KBM-7 (cell line): ENCODE measurements at regions not wholly inside any gene's neighbourhood (a gene's known extent, or its start where the extent isn't known, plus 50 kb on each side); places are given as distances from the start of the nearest gene placed in this dataset.
"Not testable (repeated sequence)": the region's sequence is repeated elsewhere in the genome, so short reads cannot be mapped to it uniquely, and the experiment has no call there.

Experiments
- DNase-seq: peaks from one replicate; pipeline ENCODE4 v3.0.0-alpha.2; 2015
- in situ Hi-C: fragments of 300-500 bp; cut with MboI; formaldehyde crosslinking; loops from 2 replicates; pipeline ENCODE4 v1.14.3; 2020; ENCODE audit warnings: low sequenced_read_pairs, low pct_unique_long_range_greater_than_20kb, mixed read lengths

DNA sequence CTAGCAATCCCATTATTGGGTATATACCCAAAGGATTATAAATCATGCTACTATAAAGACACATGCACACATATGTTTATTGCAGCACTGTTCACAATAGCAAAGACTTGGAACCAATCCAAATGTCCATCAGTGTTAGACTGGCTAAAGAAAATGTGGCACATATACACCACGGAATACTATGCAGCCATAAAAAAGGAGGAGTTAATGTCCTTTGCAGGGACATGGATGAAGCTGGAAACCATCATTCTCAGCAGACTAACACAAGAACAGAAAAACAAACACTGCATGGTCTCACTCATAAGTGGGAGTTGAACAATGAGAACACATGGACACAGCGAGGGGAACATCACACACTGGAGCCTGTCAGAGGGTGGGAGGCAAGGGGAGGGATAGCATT, 113.4 kb upstream of the HEY2 start:
- DNase-seq, in situ Hi-C loops: not testable (repeated sequence)

- in situ Hi-C loops = no loop called here
- no peak for DNase-seq
These were observed 112.8 kb upstream of the HEY2 start for GRCh38 chr6:125636671-125637070.

DNA sequence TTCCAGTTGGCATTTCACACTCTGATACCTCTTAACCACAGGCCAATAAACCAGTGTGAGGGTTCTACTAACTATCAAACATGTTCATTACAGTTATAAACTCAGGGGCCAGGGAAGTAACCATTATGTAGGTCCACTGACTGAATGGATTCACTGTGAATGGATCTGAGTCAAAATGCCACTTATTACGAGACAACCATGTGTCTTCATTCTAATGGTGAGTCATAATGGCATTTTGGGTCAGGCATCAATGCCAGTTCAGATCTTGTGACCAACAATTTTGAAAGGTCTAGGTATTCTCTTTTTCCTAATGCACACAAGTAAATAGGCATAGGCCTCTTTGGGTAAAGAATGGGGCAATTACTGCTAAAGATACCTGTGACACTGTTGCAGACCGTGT, 112.2 kb upstream of the HEY2 start:
- in situ Hi-C loops = no loop called here
- no peak for DNase-seq

- no peak for DNase-seq
- in situ Hi-C loops = no loop called here
These were observed 109.9 kb upstream of the HEY2 start for GRCh38 chr6:125639466-125640020.

- no peak for DNase-seq
- in situ Hi-C loops = no loop called here
These were observed 108.8 kb upstream of the HEY2 start for GRCh38 chr6:125640441-125641150.

GRCh38 chr6:125643967-125644661, 105.3 kb upstream of the HEY2 start:
- DNase-seq, in situ Hi-C loops: not testable (repeated sequence)

DNA sequence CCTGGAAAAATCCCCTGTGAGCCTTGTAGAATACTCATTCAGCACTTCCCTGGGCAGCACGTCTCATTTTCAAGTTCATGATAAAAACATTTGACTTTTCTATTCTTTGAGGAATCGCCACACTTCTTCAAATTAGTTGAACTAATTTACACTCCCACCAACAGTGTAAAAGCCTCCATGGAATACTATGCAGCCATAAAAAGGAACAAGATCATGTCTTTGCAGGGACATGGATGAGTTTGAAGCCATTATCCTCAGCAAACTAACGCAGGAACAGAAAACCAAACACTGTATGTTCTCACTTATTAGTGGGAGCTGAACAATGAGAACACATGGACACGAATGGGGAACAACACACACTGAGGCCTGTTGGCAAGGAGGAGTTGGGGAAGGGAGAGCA, 102.0 kb upstream of the HEY2 start:
- no peak for DNase-seq
- in situ Hi-C loops = no loop called here

GRCh38 chr6:125653752-125654151, 95.7 kb upstream of the HEY2 start:
- DNase-seq, in situ Hi-C loops: not testable (repeated sequence)

GRCh38 chr6:125655511-125655910, 93.9 kb upstream of the HEY2 start:
- no peak for DNase-seq
- in situ Hi-C loops = no loop called here

GRCh38 chr6:125656287-125656870, 93.1 kb upstream of the HEY2 start:
- in situ Hi-C loops = no loop called here
- DNase-seq = no peak

DNA sequence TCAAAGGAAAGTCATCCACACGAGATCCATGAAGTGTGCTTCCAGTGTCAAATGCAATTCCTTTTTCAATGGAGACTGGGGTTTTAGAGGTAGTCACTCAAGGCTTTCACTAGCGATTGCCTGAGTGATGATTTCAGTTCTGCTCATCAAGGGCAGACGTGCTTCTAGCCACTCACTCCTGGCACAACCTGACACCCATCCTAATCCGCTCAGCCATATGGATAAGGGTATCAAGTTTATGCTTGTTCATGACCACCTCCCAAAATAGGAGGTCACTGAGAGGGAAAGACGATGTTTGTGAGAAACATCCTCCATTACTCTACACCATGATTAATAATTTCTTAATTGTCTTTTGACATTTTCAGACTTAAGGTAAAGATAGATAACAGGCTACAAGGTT, 91.3 kb upstream of the HEY2 start:
- DNase-seq = no peak
- in situ Hi-C loops = no loop called here

DNA sequence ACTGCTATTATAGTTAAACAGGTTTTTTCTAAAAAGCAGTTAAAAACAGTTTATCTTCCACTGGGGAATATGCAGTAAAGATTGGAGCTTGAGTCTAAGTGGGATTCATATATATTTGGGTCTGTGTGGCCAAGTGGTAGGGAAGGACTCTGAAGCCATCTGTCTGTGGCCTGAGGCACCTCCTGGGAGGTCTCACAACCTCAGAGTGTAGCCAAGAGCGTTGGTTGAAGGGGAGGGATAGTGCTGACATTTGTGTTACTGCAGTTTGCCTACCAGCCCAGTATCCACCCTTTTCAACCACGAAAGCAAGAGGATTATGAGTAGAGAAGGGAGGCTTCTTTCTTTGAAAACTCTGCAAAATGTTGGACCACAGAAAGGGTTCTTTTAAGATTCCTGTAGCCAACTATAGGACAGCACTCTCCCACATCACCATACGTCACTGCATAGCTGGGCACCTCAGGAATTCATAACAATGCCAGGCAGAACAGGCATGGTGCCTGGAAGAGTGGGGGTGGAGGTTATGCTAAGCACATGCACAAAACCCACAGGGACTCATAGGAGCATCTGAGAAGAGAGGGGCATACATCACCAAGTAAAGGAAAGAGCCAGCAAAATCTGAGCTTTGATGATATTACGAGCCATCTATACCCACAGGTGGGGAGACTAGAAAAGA, 90.5 kb upstream of the HEY2 start:
- no peak for DNase-seq
- in situ Hi-C loops = no loop called here

DNA sequence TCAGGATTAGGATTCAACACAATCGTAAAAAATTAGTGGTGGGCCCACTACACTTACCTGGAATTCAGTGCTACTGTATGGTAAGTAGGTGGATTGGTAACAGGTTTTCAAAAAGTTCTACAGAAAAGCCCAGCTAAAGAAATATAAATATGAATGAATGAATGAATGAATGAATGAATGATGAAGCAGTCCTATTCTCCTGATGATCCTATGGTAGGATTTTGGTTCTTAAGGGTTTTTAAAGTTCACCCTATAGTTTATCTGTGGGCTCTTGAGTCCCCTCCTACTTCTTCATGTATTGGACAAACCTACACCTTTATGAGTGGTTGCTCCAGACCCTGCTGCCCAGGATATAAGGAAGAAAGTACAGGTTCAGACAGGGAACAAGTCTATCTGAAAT, 89.5 kb upstream of the HEY2 start:
- no peak for DNase-seq
- in situ Hi-C loops = no loop called here

GRCh38 chr6:125662296-125662695, 87.1 kb upstream of the HEY2 start:
- in situ Hi-C loops = no loop called here
- no peak for DNase-seq

DNA sequence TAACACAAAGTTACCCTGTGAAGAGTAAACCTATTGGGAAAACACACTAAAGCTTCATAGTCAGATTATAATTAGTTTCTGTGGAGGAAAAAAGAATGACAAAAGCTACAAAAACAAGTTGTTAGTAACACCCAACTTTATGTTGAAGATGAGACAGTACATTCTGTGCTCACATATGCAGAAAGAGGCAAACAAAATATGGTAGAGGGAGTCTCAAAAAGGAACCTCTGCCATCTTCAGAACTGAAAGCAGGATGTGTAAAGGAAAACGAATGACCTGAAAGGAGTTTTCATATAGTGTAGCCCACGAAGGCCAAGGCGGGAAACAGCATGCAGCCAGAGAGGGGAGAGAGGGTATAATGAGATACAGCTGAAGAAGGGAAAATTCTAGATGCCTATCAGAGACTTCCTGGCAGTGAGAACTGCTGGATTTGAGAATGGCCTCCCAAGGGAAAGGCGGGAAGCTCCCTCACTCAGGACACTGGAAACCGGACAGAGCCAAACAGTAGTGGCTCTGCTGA, 84.1 kb upstream of the HEY2 start:
- DNase-seq = no peak
- in situ Hi-C loops = no loop called here

DNA sequence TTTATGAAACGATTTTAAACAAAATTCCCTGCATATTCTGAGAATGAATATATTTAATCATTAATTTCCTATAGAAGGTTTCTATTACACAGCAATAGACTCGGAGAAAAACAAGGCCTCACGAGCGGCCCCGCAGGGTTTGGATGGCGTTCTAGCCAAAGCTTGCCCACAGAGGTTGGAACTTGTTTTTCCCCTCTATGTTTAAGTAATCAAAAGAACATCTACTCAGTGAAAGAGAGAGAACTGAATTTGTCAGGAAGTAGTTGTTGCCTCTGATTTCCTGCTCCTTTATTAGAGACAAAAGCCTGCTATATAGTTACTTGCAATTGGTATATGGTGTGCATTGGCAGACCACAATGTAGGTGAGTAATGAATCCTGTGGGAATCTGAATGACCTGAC, 82.1 kb upstream of the HEY2 start:
- in situ Hi-C loops = no loop called here
- DNase-seq = no peak

- DNase-seq = no peak
- in situ Hi-C loops = no loop called here
These were observed 81.4 kb upstream of the HEY2 start for GRCh38 chr6:125668071-125668470.

DNA sequence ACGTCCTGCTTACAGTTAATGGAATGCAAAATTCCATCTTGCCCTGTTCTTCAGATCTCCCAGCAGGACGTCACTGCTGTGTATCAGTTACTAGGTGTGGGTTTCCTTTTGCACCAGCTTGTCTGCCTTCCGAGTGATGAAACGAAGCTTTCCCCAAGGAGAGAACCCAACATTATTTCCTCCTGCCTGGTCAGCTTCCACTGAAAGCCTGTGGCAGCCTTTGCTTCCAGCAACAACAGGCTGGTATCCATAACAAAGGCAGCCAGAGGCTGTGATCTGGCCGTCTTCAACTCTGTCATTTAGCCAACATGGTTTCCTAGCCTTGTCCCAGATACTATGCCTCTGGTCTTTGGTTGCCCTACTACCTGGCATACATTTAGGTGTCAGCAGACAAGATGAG, 78.9 kb upstream of the HEY2 start:
- DNase-seq = no peak
- in situ Hi-C loops = no loop called here

DNA sequence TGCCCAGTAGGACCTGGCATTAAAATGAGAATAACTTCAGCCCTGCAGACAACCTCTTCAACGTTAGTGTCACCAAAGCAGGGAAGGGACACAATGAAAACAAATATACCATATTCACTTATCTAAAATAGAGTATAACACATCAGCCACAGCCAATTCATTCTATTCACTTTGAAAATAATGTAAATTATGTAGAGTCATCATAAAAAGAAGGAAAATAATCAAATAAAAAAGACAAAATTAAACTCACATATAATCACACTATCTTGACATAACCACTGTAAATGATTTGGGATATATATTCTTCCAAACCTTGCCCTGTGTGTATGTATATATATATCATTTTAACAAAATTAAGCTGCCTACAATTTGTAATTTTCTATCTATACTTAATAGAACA, 78.1 kb upstream of the HEY2 start:
- in situ Hi-C loops = no loop called here
- DNase-seq = no peak

- in situ Hi-C loops = no loop called here
- DNase-seq = no peak
These were observed 75.2 kb upstream of the HEY2 start for GRCh38 chr6:125674230-125674629.
